Adrenal gland (tissue), 5 donors: ENCODE measurements at regions not wholly inside any gene's neighbourhood (a gene's known extent, or its start where the extent isn't known, plus 50 kb on each side); places are given as distances from the start of the nearest gene placed in this dataset.

Source experiments
- POLR2A ChIP-seq, 2 donors: fragments of 450-650 bp; IDR thresholded peaks; one replicate each; pipeline ENCODE4 v1.6.1; 2017; ENCODE audit warnings: antibody characterized with exemption in 2 of 2, mild to moderate bottlenecking in 2 of 2, moderate library complexity in 1 of 2
- TF ChIP-seq, protein P1 (sequence below), 6 experiments: fragments of 450-650 bp in 4 of 6; fragments of 200-600 bp in 2 of 6; sonication (generic) in 1 of 6; IDR thresholded peaks; 1 replicate in 5 of 6; 2 replicates in 1 of 6; pipeline versions ENCODE4 v1.5.1 to v1.8.0; 2016 to 2021; ENCODE audit warnings: antibody characterized with exemption in 6 of 6, mild to moderate bottlenecking in 2 of 6, moderate library complexity in 1 of 6
- donor health status: DM: no; HTN: no; CAD: no.

GRCh38 chr18:42364766-42365165 lies 409.7 kb downstream of the PIK3C3 start:
- TF ChIP-seq, protein P1, sequence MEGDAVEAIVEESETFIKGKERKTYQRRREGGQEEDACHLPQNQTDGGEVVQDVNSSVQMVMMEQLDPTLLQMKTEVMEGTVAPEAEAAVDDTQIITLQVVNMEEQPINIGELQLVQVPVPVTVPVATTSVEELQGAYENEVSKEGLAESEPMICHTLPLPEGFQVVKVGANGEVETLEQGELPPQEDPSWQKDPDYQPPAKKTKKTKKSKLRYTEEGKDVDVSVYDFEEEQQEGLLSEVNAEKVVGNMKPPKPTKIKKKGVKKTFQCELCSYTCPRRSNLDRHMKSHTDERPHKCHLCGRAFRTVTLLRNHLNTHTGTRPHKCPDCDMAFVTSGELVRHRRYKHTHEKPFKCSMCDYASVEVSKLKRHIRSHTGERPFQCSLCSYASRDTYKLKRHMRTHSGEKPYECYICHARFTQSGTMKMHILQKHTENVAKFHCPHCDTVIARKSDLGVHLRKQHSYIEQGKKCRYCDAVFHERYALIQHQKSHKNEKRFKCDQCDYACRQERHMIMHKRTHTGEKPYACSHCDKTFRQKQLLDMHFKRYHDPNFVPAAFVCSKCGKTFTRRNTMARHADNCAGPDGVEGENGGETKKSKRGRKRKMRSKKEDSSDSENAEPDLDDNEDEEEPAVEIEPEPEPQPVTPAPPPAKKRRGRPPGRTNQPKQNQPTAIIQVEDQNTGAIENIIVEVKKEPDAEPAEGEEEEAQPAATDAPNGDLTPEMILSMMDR (IDR thresholded peaks at IDR 0.05), result no peak
- no peak for TF ChIP-seq POLR2A (IDR thresholded peaks at IDR 0.05)
